OCI-LY7 (cell line): ENCODE measurements at regions not wholly inside any gene's neighbourhood (a gene's known extent, or its start where the extent isn't known, plus 50 kb on each side); places are given as distances from the start of the nearest gene placed in this dataset.
"Not testable (repeated sequence)": the region's sequence is repeated elsewhere in the genome, so short reads cannot be mapped to it uniquely, and the experiment has no call there.

Experiments
- CTCF ChIP-seq: fragments of 200-600 bp; sonication (generic); conservative IDR thresholded peaks from 2 replicates; pipeline ENCODE4 v1.5.1; 2014; ENCODE audit warnings: mild to moderate bottlenecking, antibody characterized with exemption, low read length, moderate library complexity, mixed read lengths
- EZH2phosphoT487 ChIP-seq: fragments of 200-600 bp; sonication (generic); IDR thresholded peaks from 2 replicates; pipeline ENCODE4 v1.6.1; 2018; ENCODE audit warnings: low read depth, borderline replicate concordance, mild to moderate bottlenecking, mixed run types, antibody characterized with exemption, low read length, moderate library complexity, mixed read lengths

- TF ChIP-seq CTCF, EZH2phosphoT487: not testable (repeated sequence)
Observed at GRCh38 chr3:34090379-34090778, 291.9 kb downstream of the PDCD6IP start.
